Activated naive CD4-positive, alpha-beta T cell treated with anti-CD3 and anti-CD28 coated beads, Interleukin-2, amount 50 U/mL, for 72 hours (primary cell): ENCODE measurements at regions not wholly inside any gene's neighbourhood (a gene's known extent, or its start where the extent isn't known, plus 50 kb on each side); places are given as distances from the start of the nearest gene placed in this dataset.
"Not testable (repeated sequence)": the region's sequence is repeated elsewhere in the genome, so short reads cannot be mapped to it uniquely, and the experiment has no call there.

Source experiments
- ATAC-seq, 2 donors: fragments of 150-1000 bp; cut with Tn5 transposase; 2 replicates each; pipeline ENCODE4 v1.10.0; 2021; ENCODE audit warnings: mild to moderate bottlenecking in 2 of 2, moderate library complexity in 2 of 2
- DNase-seq, 2 donors: peaks; one replicate each; pipeline ENCODE4 v3.0.0; 2021 to 2022; ENCODE audit warnings: low spot score in 2 of 2
- H3K27ac Mint-ChIP-seq, 2 donors: one replicate each; pipeline ENCODE4 v1.8.0; 2022; ENCODE audit warnings: mild to moderate bottlenecking in 2 of 2, mixed read lengths in 2 of 2
- H3K36me3 Mint-ChIP-seq, 2 donors: one replicate each; pipeline ENCODE4 v1.8.0; 2022; ENCODE audit warnings: mixed read lengths in 2 of 2
- H3K9me3 Mint-ChIP-seq, 2 donors: one replicate each; pipeline ENCODE4 v1.8.0; 2022; ENCODE audit warnings: mixed read lengths in 2 of 2

DNA sequence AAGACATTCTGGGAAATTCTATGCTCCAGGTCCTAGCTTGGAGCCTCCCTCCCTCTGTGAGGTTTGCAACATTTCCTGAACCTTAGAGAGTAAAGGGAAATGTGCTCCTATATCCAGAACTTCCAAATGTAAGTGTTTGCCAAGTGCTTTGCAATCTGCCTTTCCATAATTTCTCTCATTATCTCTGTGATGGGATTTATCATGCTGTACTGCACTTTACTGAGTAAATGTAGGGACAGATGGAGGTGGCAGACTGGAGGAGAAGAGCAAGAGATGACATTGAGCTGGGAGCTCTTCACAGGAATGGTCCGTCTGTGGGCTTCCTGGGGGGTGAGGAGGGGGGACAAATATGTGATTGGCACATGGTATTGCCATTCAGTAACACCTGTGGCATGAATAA is 184.3 kb downstream of the SOX4 start:
- Mint-ChIP-seq H3K27ac (no peak overlapping the region), H3K36me3 (no peaks in the 10 kb centered on the region), H3K9me3 (peaks cover 4 to 5% of the 10 kb centered on the region in 2 donors)
- DNase-seq = no peak
- no peak for ATAC-seq

DNA sequence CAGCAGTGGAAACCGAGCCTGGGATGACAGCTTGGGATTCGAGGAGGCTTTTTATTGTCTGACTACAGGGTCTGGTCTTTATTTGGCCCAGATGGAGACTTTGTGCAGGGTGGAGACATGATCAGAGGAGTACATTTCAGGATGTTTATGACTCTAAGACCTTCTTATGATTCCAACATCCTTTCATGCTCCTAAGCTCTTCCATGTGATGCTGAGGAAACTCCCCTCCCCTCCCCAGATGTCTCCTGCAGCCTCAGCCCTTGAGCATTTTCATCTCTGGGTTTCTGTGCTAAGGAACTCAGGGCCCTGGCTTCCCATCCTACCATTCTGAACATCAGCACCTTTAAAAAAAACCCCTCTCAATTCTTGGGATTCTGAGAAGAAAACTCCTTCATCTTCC is 186.6 kb downstream of the SOX4 start:
- H3K27ac Mint-ChIP-seq = no peak overlapping the region
- no peaks in the 10 kb centered on the region for H3K36me3 Mint-ChIP-seq
- H3K9me3 Mint-ChIP-seq = peaks cover 4 to 5% of the 10 kb centered on the region in 2 donors
- ATAC-seq = no peak
- DNase-seq = no peak

DNA sequence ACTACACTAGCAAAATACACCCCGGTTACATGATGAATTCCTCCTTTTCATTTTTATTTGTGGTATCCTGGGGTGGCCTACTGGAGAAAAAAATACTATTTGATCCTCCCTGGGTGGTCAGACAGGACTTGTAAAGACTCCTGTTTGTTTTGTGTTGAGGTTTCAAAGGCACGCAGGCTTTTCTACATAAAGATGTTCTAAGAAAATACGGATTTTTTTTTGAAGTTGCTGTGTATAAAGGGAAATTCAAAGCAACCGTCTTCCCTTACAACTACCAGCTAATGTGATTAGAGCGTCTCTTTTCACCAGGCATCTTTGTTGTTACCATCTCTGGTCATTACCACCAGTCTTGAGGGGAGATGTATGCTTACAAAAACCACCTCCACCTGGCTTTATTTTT is 187.1 kb downstream of the SOX4 start:
- DNase-seq (no peak), ATAC-seq (no peak)
- Mint-ChIP-seq H3K27ac (no peak overlapping the region), H3K9me3 (peaks cover 4 to 5% of the 10 kb centered on the region in 2 donors), H3K36me3 (no peaks in the 10 kb centered on the region)

DNA sequence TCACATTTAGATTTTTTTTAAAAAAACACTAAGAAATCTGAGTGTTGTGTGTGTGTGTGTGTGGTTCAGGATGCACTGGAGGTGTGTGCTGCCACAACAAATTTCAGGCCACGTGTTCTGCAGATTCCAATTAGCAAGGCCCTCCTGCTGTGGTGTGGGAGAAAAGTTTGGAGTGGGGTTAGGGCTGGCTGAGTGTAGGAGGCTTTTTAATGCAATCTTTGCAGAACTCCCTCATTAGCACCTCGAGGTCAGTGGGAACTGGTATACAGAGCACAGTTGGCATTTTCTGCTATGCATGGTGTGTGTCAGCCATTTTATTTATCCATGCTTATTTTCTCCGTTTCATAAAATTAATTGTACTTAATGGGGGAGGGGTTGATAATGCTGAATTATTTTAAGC is 187.6 kb downstream of the SOX4 start:
- H3K36me3 Mint-ChIP-seq = no peaks in the 10 kb centered on the region
- ATAC-seq = no peak

DNA sequence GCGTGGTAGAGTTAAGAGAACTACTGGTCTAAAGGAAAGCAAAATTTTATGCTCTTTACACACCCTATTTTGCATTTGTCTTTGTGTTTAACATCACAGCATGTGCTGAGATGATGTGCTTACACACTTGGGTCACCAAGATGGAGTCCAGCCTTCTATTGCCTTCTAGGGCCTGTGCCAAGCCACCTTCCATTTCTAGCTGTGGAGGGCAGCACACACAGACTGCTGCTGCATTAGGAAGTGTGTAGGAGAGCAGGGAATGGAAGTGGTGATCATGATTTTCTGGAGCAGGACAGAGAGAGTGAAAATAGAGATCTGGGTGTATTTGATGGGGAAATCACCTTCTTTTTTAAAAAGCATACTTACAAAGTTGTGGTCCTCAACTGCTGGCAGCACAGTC is 191.6 kb downstream of the SOX4 start:
- Mint-ChIP-seq H3K36me3 (no peaks in the 10 kb centered on the region), H3K27ac (no peak overlapping the region), H3K9me3 (peaks cover 0 to 4% of the 10 kb centered on the region in 2 donors)
- ATAC-seq = no peak
- DNase-seq = no peak

More for the DNA sequence above, 187.6 kb downstream of the SOX4 start:
- no peak overlapping the region for H3K27ac Mint-ChIP-seq
- H3K9me3 Mint-ChIP-seq = peaks cover 4 to 5% of the 10 kb centered on the region in 2 donors
- DNase-seq = no peak

DNA sequence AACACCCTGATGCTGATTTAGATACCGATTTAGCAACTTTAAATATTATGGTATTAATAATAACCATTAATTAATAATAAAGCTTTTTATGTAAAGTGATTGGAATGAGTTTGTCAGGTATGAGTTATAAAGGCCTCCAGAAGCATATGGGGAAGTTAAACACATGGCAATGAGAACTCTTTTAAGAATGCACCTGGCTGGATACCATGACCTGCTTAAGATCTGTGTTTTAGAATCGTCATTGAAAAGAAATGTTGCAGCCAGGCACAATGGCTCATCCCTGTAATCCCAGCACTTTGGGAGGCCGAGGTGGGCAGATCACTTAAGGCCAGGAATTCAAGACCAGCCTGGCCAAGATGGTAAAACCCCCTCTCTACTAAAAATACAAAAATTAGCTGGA is 197.5 kb downstream of the SOX4 start:
- ATAC-seq (no peak), DNase-seq (no peak)
- no peak overlapping the region for H3K27ac Mint-ChIP-seq
- H3K9me3 Mint-ChIP-seq = peaks cover 0 to 4% of the 10 kb centered on the region in 2 donors
- no peaks in the 10 kb centered on the region for H3K36me3 Mint-ChIP-seq

DNA sequence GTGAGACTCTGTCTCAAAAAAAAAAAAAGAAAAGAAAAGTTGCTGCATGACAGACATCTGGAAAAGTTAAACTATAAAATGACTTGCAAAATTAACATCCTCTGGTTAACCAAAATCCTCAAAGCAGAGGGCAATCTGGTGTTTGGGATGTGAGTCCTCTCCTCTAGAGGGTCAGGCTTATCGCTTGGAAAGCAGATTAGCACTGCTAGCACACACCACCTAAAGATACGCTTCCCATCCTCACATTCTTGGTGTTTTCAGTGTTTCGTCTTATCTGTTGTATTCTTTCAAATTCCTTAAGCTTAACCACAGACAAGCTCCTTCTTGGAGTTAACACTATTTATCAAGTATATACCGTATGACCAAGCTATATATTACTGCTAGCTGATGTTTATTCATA is 198.0 kb downstream of the SOX4 start:
- DNase-seq (no peak), ATAC-seq (no peak)
- no peak overlapping the region for H3K27ac Mint-ChIP-seq
- H3K9me3 Mint-ChIP-seq = peaks cover 0 to 4% of the 10 kb centered on the region in 2 donors
- no peaks in the 10 kb centered on the region for H3K36me3 Mint-ChIP-seq

DNA sequence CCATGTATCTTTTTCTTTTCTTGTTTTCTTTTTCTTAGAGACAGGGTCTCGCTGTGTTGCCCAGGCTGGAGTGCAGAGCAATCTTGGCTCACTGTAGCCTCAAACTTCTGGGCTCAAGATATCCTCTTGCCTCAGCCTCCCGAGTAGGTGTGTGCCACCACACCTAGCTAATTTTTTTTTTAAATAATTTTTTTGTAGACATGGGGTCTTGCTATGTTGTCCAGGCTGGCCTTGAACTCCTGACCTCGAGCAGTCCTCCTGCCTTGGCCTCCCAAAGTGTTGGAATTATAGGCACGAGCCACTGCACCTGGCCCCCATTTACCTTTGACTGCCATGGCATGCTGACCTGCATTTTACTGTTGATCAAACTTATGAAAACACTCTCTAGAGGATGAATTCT is 198.6 kb downstream of the SOX4 start:
- H3K27ac Mint-ChIP-seq = no peak overlapping the region
- no peak for ATAC-seq
- H3K9me3 Mint-ChIP-seq = peaks cover 0 to 4% of the 10 kb centered on the region in 2 donors
- H3K36me3 Mint-ChIP-seq = no peaks in the 10 kb centered on the region
- DNase-seq = no peak

DNA sequence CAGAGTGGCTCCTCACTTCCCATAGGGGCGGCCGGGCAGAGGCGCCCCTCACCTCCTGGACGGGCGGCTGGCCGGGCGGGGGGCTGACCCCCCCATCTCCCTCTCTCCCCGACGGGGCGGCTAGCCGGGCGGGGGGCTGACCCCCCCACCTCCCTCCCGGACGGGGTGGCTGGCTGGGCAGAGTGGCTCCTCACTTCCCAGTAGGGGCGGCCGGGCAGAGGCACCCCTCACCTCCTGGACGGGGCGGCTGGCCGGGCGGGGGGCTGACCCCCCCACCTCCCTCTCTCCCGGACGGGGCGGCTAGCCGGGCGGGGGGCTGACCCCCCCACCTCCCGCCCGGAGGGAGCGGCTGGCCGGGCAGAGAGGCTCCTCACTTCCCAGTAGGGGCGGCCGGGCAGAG is 203.4 kb downstream of the SOX4 start:
- not testable (repeated sequence) for ATAC-seq, H3K36me3 Mint-ChIP-seq, H3K27ac Mint-ChIP-seq, H3K9me3 Mint-ChIP-seq, DNase-seq

DNA sequence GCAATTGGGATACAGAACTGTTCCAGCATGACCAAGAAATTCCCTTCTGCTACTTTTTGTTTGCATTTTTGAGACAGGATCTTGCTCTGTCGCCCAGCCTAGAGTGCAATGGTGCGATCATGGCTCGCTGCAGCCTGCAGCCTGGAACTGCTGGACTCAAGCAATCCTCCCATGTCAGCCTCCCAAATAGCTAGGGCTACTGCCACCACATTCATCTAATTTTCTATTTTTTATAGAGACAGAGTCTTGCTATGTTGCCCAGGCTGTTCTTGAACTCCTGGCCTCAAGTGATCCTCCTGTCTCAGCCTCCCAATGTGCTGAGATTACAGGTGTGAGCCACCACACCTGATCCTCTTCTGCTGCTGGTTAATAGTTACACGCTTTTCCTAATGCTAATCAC is 204.9 kb downstream of the SOX4 start:
- Mint-ChIP-seq H3K27ac (no peak overlapping the region), H3K36me3 (no peaks in the 10 kb centered on the region)

DNA sequence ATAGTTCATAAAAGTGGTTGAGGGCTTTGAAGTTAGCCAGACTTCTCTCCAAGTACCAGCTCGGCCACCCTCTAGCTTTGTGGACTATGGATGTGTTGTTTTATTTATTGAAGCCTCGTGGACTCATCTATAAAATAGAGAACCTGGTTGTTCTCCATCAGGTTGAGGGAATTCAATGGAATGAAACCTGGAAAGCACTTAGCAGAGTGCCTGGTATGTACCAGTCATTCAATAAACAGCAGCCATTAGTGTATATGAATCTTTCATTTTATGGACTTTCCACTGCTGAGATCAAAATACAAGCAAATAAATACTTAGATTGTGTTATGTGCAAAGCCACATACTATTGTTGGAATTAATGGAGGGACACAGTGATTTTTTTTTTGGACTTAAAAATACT is 206.8 kb downstream of the SOX4 start:
- Mint-ChIP-seq H3K27ac (no peak overlapping the region), H3K9me3 (no peaks in the 10 kb centered on the region), H3K36me3 (no peaks in the 10 kb centered on the region)
- DNase-seq (no peak), ATAC-seq (no peak)

More for the DNA sequence above, 204.9 kb downstream of the SOX4 start:
- ATAC-seq (no peak), DNase-seq (no peak)
- H3K9me3 Mint-ChIP-seq = no peaks in the 10 kb centered on the region

DNA sequence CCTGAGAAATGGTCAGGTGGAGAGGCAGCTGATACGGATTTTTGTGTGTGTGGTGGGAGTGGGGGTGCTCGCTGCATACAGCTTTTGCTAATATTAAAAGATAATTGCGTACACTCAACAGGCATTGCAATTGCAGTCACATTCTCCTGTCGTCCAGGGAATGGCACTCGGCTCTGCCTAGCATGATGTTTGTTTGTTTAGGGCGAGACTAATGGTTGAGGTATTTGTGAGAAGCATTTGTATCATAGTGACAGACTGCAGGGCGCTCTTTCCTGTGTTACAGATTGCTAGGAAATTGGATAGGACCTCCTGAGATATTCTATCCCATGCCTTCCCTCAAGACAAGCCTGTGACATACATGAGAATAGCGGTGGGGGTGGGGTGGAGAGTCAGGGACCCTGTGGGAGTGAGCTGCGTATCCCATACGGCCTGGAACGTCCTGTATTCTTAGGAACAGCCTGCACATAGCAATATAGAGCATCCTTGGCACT is 207.4 kb downstream of the SOX4 start:
- Mint-ChIP-seq H3K9me3 (no peaks in the 10 kb centered on the region), H3K27ac (no peak overlapping the region), H3K36me3 (no peaks in the 10 kb centered on the region)
- no peak for DNase-seq
- no peak for ATAC-seq

DNA sequence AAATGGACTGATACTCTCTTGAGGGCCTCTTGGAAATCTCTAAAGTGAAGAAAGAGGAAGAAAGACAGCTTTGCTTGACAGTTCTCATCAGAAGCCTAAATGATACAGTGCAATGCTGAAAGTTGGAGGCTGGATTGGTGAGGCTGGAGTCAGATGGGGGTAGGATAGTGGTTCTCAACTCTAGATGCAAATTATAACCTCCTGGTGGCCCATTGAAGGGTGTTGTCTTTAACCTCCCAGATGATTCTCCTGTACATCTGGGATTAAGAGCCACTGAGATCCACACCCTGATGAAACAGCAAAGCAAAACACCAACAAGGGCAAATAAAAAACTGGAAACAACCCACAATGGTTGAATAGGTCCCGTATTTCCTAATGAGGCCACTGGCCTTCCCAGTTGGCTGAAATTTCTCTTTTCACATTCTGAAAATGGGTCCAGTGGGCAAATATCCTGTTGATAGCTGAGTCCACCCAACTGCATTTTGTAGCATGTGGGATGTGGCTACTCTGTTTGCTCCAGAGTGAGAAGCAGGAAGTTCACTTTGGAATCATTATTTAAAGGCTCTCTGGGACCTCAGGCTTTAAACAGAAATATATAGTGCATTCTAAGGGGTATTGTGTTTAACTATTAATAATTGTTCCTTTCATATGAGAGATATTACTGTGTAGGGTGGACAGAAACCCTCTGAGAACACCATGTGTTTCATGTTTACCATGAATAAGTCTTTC is 208.1 kb downstream of the SOX4 start:
- no peaks in the 10 kb centered on the region for H3K9me3 Mint-ChIP-seq
- ATAC-seq (no peak), DNase-seq (no peak)
- no peak overlapping the region for H3K27ac Mint-ChIP-seq
- no peaks in the 10 kb centered on the region for H3K36me3 Mint-ChIP-seq

DNA sequence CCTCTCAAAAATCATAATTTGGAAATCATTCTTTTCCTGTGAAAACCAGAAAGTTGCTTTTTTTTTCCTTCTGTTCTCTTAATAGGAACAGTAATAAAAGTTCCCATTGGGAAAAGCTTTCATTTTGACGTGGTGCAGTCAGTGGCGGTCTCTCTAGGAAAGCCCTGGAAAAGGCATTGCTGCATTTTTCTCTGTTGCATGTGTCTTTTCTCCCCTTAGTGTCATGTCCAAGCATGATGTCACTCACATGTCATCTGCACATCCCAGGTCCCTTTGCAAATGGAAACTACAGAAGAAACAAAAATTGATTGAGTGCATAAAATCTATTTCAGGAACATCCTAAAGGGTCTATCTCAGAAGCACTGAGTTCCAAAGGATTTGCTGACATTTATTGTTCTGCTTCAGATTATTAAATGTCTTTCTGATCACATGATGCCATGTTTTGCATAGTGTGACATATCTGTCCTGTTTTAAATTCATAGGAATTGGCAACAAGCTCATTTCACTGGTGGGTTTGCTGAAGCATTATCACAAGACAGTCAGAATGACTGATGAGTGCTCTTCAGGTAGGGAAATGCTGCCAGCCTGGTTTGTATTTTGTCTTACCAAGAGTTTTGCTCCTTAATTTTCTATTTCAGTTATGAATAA is 208.7 kb downstream of the SOX4 start:
- H3K9me3 Mint-ChIP-seq = no peaks in the 10 kb centered on the region
- H3K27ac Mint-ChIP-seq = no peak overlapping the region
- no peak for DNase-seq
- no peak for ATAC-seq
- H3K36me3 Mint-ChIP-seq = no peaks in the 10 kb centered on the region

DNA sequence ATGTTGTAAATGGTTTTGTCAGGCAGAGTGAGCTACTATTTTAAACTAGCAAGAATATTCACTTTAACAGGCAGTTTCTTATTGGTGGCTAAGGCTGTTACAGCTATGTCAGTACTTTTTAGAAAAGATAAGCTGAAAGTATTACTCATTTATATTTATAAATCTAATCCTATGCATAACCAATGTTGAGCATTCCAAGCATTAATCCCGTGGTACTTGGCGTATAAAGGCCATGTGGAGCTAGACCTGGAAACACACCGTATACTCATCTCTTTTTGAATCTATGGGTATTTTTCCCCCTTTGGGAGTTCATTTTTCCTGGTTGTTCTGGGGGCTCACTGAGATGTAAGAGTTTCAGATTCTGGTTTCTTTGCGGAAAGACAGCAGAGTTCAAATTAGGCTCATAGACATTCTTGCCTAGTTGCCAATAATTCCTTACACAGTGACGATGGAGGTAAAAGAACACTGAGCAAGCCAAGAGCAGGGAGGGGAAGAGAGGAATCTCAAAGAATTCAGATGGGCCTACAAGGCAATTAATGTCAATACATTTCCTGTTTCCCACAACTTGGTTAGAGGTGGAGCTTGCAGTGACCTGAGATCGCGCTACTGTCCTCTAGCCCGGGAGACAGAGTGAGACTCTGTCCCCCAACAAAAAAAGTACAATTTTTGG is 211.5 kb downstream of the SOX4 start:
- Mint-ChIP-seq H3K36me3 (no peaks in the 10 kb centered on the region), H3K9me3 (no peaks in the 10 kb centered on the region), H3K27ac (no peak overlapping the region)
- DNase-seq (no peak), ATAC-seq (no peak)

DNA sequence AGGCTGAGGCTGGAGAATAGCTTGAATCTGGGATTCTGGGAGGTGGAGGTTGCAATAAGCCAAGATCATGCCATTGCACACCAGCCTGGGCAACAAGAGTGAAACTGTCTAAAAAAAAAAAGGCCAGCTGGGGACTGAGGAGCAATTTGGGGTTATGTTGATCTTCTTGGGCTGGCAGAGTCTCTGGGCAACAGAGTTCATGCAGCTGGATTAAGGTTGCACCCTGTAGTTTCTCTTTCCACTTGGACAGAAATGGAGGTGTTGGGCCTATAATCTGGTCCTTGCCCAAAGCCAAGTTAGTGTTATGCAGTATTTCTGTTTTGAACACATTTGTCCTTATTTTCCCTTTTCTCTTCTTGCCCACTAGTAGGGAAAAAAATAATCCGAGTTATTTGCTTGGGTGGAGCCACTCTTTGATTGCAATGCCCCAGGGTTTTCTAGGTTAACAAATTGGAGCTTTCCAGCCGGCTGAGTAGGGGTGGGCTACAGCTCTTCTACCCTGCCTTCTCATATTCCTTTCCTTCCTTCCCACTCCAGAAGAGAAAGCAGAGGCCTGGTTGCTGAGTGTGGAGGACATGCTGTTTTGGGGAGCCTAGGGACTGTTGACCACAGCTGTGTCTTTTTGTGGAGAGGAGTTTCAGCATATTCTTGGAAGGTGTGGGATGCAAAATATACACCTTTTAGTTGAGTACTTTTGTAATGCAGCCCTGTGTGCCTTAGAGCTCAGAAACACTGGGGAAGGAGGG is 213.9 kb downstream of the SOX4 start:
- H3K9me3 Mint-ChIP-seq = no peaks in the 10 kb centered on the region
- DNase-seq (no peak), ATAC-seq (no peak)
- H3K27ac Mint-ChIP-seq = no peak overlapping the region
- no peaks in the 10 kb centered on the region for H3K36me3 Mint-ChIP-seq

DNA sequence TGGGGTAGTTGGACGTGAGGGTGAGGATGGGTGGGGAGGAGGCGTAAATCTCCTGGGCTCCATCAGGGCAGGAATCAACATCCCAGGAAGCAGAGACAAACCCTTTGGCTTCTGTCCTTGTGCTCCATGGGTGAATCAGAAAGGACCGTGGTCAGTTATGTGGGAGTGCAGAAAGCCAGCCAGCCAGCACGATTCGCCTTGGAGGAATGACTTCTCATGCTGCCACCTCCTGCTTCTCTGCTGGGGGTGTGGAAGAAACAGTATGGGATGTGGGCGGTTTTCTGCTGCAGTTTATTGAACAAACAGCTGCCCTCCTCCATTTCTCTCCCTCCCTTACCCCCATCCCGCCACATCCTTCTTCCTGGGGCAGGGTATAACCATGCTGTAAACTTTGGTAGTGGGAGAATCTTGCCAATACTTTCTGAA is 214.5 kb downstream of the SOX4 start:
- Mint-ChIP-seq H3K9me3 (no peaks in the 10 kb centered on the region), H3K27ac (no peak overlapping the region), H3K36me3 (no peaks in the 10 kb centered on the region)
- ATAC-seq (no peak), DNase-seq (no peak)
